ENCODE measurements at regions not wholly inside any gene's neighbourhood (a gene's known extent, or its start where the extent isn't known, plus 50 kb on each side); places are given as distances from the start of the nearest gene placed in this dataset.

- no peak overlapping the region for H3K4me3 ChIP-seq
- H3K36me3 ChIP-seq, result no peaks in the 10 kb centered on the region
- no peak overlapping the region for H3K27ac ChIP-seq
- no peaks in the 10 kb centered on the region for H3K4me1 ChIP-seq
- no peak for ATAC-seq
- TF ChIP-seq CTCF (IDR thresholded peaks at IDR 0.05), result no peak
- TF ChIP-seq EP300 (IDR thresholded peaks at IDR 0.05), result no peak
- no peak for TF ChIP-seq POLR2A (IDR thresholded peaks at IDR 0.05)
- no peak for TF ChIP-seq POLR2AphosphoS5 (IDR thresholded peaks at IDR 0.05)
- H3K9me3 ChIP-seq, result no peaks in the 10 kb centered on the region
- no peaks in the 10 kb centered on the region for H3K27me3 ChIP-seq
- 75 to 82% methylated on average over 4 to 6 of the region's 7 CpGs for WGBS, 2 donors (ENCODE audit: low coverage in 1 of 2)
Observed at GRCh38 chr12:5226581-5226980, 182.9 kb downstream of the KCNA5 start.

- TF ChIP-seq POLR2A (IDR thresholded peaks at IDR 0.05) (no peak), POLR2AphosphoS5 (IDR thresholded peaks at IDR 0.05) (no peak), CTCF (IDR thresholded peaks at IDR 0.05) (no peak), EP300 (IDR thresholded peaks at IDR 0.05) (no peak)
- ATAC-seq, result peak; percentile 54
- H3K4me1 ChIP-seq, result no peaks in the 10 kb centered on the region
- H3K36me3 ChIP-seq, result no peaks in the 10 kb centered on the region
- no peaks in the 10 kb centered on the region for H3K9me3 ChIP-seq
- WGBS, 2 donors (ENCODE audit: low coverage in 1 of 2), result 69 to 75% methylated on average over 2 to 6 of the region's 7 CpGs
- H3K4me3 ChIP-seq, result no peak overlapping the region
- no peaks in the 10 kb centered on the region for H3K27me3 ChIP-seq
- no peak overlapping the region for H3K27ac ChIP-seq
Observed at GRCh38 chr12:5227708-5228373, 184.2 kb downstream of the KCNA5 start.

- H3K9me3 ChIP-seq, result no peaks in the 10 kb centered on the region
- no peak overlapping the region for H3K4me3 ChIP-seq
- H3K27me3 ChIP-seq, result no peaks in the 10 kb centered on the region
- no peak for ATAC-seq
- no peak for TF ChIP-seq EP300 (IDR thresholded peaks at IDR 0.05)
- no peak overlapping the region for H3K27ac ChIP-seq
- no peaks in the 10 kb centered on the region for H3K4me1 ChIP-seq
- WGBS, 2 donors (ENCODE audit: low coverage in 1 of 2), result 79% methylated on average over 2 of the region's 2 CpGs; no CpG with 5 or more reads in 1 of the 2 donors
- no peaks in the 10 kb centered on the region for H3K36me3 ChIP-seq
Observed at GRCh38 chr12:5230156-5230555, 186.5 kb downstream of the KCNA5 start.

GRCh38 chr12:5230861-5231260, 187.2 kb downstream of the KCNA5 start:
- Histone ChIP-seq H3K36me3 (no peaks in the 10 kb centered on the region), H3K27ac (no peak overlapping the region), H3K4me1 (no peaks in the 10 kb centered on the region), H3K4me3 (no peak overlapping the region), H3K27me3 (no peaks in the 10 kb centered on the region), H3K9me3 (no peaks in the 10 kb centered on the region)
- no peak for TF ChIP-seq EP300 (IDR thresholded peaks at IDR 0.05)
- TF ChIP-seq POLR2A (IDR thresholded peaks at IDR 0.05), result no peak
- TF ChIP-seq POLR2AphosphoS5 (IDR thresholded peaks at IDR 0.05), result no peak
- no peak for TF ChIP-seq CTCF (IDR thresholded peaks at IDR 0.05)
- no peak for ATAC-seq
- 85 to 100% methylated on average over 2 of the region's 3 CpGs for WGBS, 2 donors (ENCODE audit: low coverage in 1 of 2)

- Histone ChIP-seq H3K9me3 (no peaks in the 10 kb centered on the region), H3K27me3 (no peaks in the 10 kb centered on the region), H3K27ac (no peak overlapping the region), H3K4me3 (no peak overlapping the region), H3K4me1 (no peaks in the 10 kb centered on the region), H3K36me3 (no peaks in the 10 kb centered on the region)
- TF ChIP-seq EP300 (IDR thresholded peaks at IDR 0.05) (no peak), POLR2A (IDR thresholded peaks at IDR 0.05) (no peak), CTCF (IDR thresholded peaks at IDR 0.05) (no peak), POLR2AphosphoS5 (IDR thresholded peaks at IDR 0.05) (no peak)
- 60 to 89% methylated on average over 1 to 3 of the region's 3 CpGs for WGBS, 2 donors (ENCODE audit: low coverage in 1 of 2)
- ATAC-seq, result no peak
Observed at GRCh38 chr12:5232291-5232690, 188.6 kb downstream of the KCNA5 start.

Data from gastroesophageal sphincter (tissue), 4 donors.